Transverse colon (tissue), 4 donors: ENCODE measurements at regions not wholly inside any gene's neighbourhood (a gene's known extent, or its start where the extent isn't known, plus 50 kb on each side); places are given as distances from the start of the nearest gene placed in this dataset.

Source experiments
- DNase-seq: peaks from one replicate; pipeline ENCODE4 v3.0.0-alpha.2; 2019
- H3K27ac ChIP-seq, 4 donors: fragments of 200-600 bp; sonication (generic); 2 replicates each; pipeline ENCODE4 v1.5.1; 2016 to 2018; ENCODE audit warnings: inconsistent platforms in 4 of 4
- H3K27me3 ChIP-seq: fragments of 200-600 bp; sonication (generic); 2 replicates; pipeline ENCODE4 v1.5.1; 2017; ENCODE audit warnings: inconsistent platforms
- H3K36me3 ChIP-seq, 4 donors: fragments of 200-600 bp; sonication (generic); 2 replicates each; pipeline ENCODE4 v1.5.1; 2017 to 2019; ENCODE audit warnings: inconsistent platforms in 4 of 4
- H3K4me1 ChIP-seq, 4 donors: fragments of 200-600 bp; sonication (generic); 2 replicates each; pipeline ENCODE4 v1.5.1; 2017 to 2020; ENCODE audit warnings: inconsistent platforms in 4 of 4
- H3K4me3 ChIP-seq, 4 donors: fragments of 200-600 bp; sonication (generic); 1 replicate in 1 of 4; 2 replicates in 3 of 4; pipeline versions ENCODE4 v1.5.1 to v1.6.1; 2017 to 2019; ENCODE audit warnings: inconsistent platforms in 4 of 4
- H3K9me3 ChIP-seq, 2 donors: fragments of 200-600 bp; sonication (generic); 2 replicates each; pipeline ENCODE4 v1.5.1; 2017 to 2019; ENCODE audit warnings: inconsistent platforms in 2 of 2
- CTCF ChIP-seq, 5 experiments: fragments of 200-600 bp in 3 of 5; fragments of 450-650 bp in 2 of 5; sonication (generic) in 3 of 5; IDR thresholded peaks; 1 replicate in 2 of 5; 2 replicates in 3 of 5; pipeline ENCODE4 v1.5.1; 2016 to 2017; ENCODE audit warnings: antibody characterized with exemption in 5 of 5, inconsistent platforms in 3 of 5, mild to moderate bottlenecking in 2 of 5, moderate library complexity in 1 of 5
- EP300 ChIP-seq: sonication (generic); formaldehyde crosslinking; IDR thresholded peaks from one replicate; pipeline ENCODE4 v1.6.1; 2017; ENCODE audit warnings: antibody characterized with exemption, low read depth
- POLR2A ChIP-seq: fragments of 450-650 bp; IDR thresholded peaks from one replicate; pipeline ENCODE4 v1.6.1; 2016; ENCODE audit warnings: antibody characterized with exemption, mild to moderate bottlenecking, moderate library complexity
- POLR2AphosphoS5 ChIP-seq, 3 donors: sonication (generic); formaldehyde crosslinking; IDR thresholded peaks; one replicate each; pipeline ENCODE4 v1.6.1; 2016; ENCODE audit warnings: antibody characterized with exemption in 3 of 3
- WGBS, 2 donors: methylation state at CpG; one replicate each; pipeline ENCODE4 v1.1.5; 2018; ENCODE audit warnings: low coverage in 1 of 2; 5-methylcytosine and 5-hydroxymethylcytosine counted together
- in situ Hi-C, 4 donors: fragments of 200-750 bp; cut with MboI; loops; one replicate each; pipeline versions ENCODE4 v1.15.0 to v1.15.1; 2017; ENCODE audit warnings: low sequenced_read_pairs in 3 of 4, low pct_ligation_motif_present in 1 of 4, low pct_unique_long_range_greater_than_20kb in 1 of 4
- intact Hi-C: fragments of 100-400 bp; cut with DNase I; formaldehyde crosslinking; loops from one replicate; pipeline ENCODE4 v1.15.1; 2023; ENCODE audit warnings: low total_unique reads

DNA sequence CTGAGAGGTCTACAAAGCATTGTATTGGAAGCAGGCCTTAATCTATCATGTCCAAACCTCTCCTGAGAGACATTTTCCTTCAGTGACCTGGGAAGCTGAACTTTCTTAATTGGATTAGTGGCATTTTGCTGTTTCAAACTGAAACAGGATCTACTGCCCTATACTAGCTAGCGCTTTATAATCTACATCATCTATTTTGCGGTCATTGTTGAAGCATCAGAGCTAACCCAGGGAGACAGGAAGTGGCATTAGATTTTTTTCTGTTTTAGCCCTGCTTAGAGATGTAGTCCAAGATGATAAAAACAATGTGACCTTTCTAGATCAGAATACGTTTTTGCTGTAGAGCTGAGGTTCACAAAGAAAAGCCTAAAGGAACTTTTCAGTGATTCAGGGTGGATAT, 147.4 kb upstream of the AGR3 start:
- no peak overlapping the region for H3K4me3 ChIP-seq
- TF ChIP-seq CTCF (IDR thresholded peaks at IDR 0.05) (no peak), POLR2A (no peak), EP300 (no peak), POLR2AphosphoS5 (IDR thresholded peaks at IDR 0.05) (no peak)
- no peak for DNase-seq
- no peaks in the 10 kb centered on the region for H3K27me3 ChIP-seq
- no peaks in the 10 kb centered on the region for H3K36me3 ChIP-seq
- intact Hi-C loops: no loop called here
- H3K4me1 ChIP-seq: no peaks in the 10 kb centered on the region
- peak overlapping the region in 2 of 4 donors; percentile 5 to 33 for H3K27ac ChIP-seq
- H3K9me3 ChIP-seq: no peaks in the 10 kb centered on the region
- in situ Hi-C loops: no loop called here
- 83 to 85% methylated on average over 3 of the region's 3 CpGs for WGBS, 2 donors

DNA sequence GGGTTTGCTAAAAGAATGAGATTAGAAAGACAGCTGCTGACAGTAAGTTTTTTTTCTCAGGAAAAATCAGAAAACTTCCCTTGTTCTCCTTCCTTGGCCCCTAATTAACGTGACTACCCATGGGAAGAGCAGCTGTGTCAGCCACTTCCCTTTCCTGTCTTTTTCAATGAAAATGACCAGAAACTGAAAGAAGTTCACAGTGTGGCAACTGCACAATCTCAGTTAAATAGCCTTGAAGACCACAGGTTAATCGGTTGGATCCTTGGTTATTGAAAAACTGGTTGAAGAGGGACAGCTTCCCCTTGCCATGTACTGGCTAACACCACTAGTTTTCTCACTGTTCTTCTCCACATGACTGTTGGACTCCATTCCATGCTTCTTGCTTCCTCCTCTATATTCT, 148.8 kb upstream of the AGR3 start:
- TF ChIP-seq CTCF (IDR thresholded peaks at IDR 0.05): no peak
- no peak for TF ChIP-seq POLR2AphosphoS5 (IDR thresholded peaks at IDR 0.05)
- TF ChIP-seq POLR2A: no peak
- no peak for TF ChIP-seq EP300
- H3K27ac ChIP-seq: no peak overlapping the region
- no peaks in the 10 kb centered on the region for H3K27me3 ChIP-seq
- no peaks in the 10 kb centered on the region for H3K36me3 ChIP-seq
- intact Hi-C loops: no loop called here
- H3K4me1 ChIP-seq: no peaks in the 10 kb centered on the region
- no peaks in the 10 kb centered on the region for H3K9me3 ChIP-seq
- in situ Hi-C loops: no loop called here
- no peak overlapping the region for H3K4me3 ChIP-seq
- no peak for DNase-seq
- WGBS, 2 donors: 61 to 71% methylated on average over 1 to 2 of the region's 2 CpGs

DNA sequence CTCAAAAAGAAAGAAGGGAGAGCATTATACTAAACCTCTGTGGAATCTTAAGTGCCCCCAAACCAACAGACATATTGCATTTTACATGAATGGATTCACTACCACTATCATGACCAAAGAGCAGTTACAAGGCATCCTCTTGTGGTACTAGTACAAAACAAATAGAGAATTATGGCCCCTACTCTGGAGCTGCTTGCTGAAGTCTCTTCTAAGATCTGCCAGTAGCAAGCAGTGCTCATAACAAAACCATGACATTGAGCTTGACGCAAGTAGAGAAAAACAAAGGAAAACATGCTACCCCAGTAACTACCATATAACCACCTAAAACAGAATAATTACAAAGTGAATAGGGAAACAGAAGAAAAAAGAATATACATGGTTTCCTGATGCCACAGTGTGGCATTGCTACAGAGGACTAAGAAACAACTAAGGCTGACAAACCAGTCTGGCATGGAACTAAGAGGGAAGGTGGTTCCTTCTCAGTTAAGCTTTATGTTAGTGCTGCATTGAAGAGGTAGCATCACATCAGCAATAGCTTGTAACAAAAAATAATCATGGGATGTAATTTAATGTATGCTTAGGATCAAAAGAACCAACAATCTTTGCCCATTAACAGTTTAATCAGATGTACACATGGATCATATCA, 150.2 kb upstream of the AGR3 start:
- no peaks in the 10 kb centered on the region for H3K4me1 ChIP-seq
- in situ Hi-C loops: no loop called here
- H3K27ac ChIP-seq: no peak overlapping the region
- TF ChIP-seq POLR2AphosphoS5 (IDR thresholded peaks at IDR 0.05) (no peak), EP300 (no peak), CTCF (IDR thresholded peaks at IDR 0.05) (no peak), POLR2A (no peak)
- H3K27me3 ChIP-seq: no peaks in the 10 kb centered on the region
- no peak overlapping the region for H3K4me3 ChIP-seq
- H3K36me3 ChIP-seq: no peaks in the 10 kb centered on the region
- no peaks in the 10 kb centered on the region for H3K9me3 ChIP-seq
- 73 to 100% methylated on average over 1 of the region's 1 CpG for whole genome bisulfite sequencing, 2 donors
- intact Hi-C loops: no loop called here
- DNase-seq: no peak

GRCh38 chr7:17033245-17033644, 151.5 kb upstream of the AGR3 start:
- TF ChIP-seq EP300 (no peak), POLR2AphosphoS5 (IDR thresholded peaks at IDR 0.05) (no peak), POLR2A (no peak), CTCF (IDR thresholded peaks at IDR 0.05) (no peak)
- Histone ChIP-seq H3K36me3 (no peaks in the 10 kb centered on the region), H3K4me3 (no peak overlapping the region), H3K27me3 (no peaks in the 10 kb centered on the region), H3K9me3 (no peaks in the 10 kb centered on the region), H3K27ac (no peak overlapping the region), H3K4me1 (peaks cover 0 to 9% (median 1%) of the 10 kb centered on the region in 4 donors)
- in situ Hi-C loops: no loop called here
- WGBS, 2 donors: 81 to 83% methylated on average over 1 to 4 of the region's 4 CpGs
- peak; percentile 18 for DNase-seq
- intact Hi-C loops: no loop called here
